SK-N-SH (cell line): ENCODE measurements at regions not wholly inside any gene's neighbourhood (a gene's known extent, or its start where the extent isn't known, plus 50 kb on each side); places are given as distances from the start of the nearest gene placed in this dataset.

Source experiments
- CTCF ChIA-PET: fragments of 300-600, 350-600 bp; formaldehyde crosslinking; extraction: SDS; loops from one replicate; lab custom pipeline; 2021; lab: Yijun Ruan, JAX
- POLR2A ChIA-PET: fragments of 350-600 bp; sonication (Branson Sonifier 250); formaldehyde crosslinking; extraction: SDS; loops from one replicate; lab custom pipeline; 2020; ENCODE audit warnings: antibody characterized with exemption, inconsistent platforms; lab: Yijun Ruan, JAX
- DNase-seq: peaks from one replicate; pipeline ENCODE4 v3.0.0; 2012
- H2AFZ ChIP-seq: fragments of 200-600 bp; sonication (generic); 2 replicates; pipeline ENCODE4 v1.8.1; 2016; ENCODE audit warnings: antibody characterized with exemption, mild to moderate bottlenecking, low read depth
- H3F3A ChIP-seq: fragments of 200-600 bp; sonication (generic); replicated peaks from 2 replicates; pipeline ENCODE3; 2016; ENCODE audit warnings: antibody characterized with exemption, mild to moderate bottlenecking; ENCODE audit not compliant: insufficient read depth
- H3K27ac ChIP-seq, 2 experiments: fragments of 200-500 bp in 1 of 2; fragments of 200-600 bp in 1 of 2; sonication (Bioruptor generic) in 1 of 2; sonication (generic), shearing (Covaris generic) in 1 of 2; 2 replicates each; pipeline versions ENCODE4 v1.5.1 to v1.6.1; 2014 to 2016; ENCODE audit warnings: low read depth in 2 of 2, inconsistent platforms in 1 of 2, low read length in 1 of 2, mild to moderate bottlenecking in 1 of 2, mixed read lengths in 1 of 2
- H3K27me3 ChIP-seq: fragments of 200-600 bp; sonication (generic), shearing (Covaris generic); 2 replicates; pipeline ENCODE4 v1.6.1; 2016; ENCODE audit warnings: mixed run types; ENCODE audit not compliant: insufficient read depth
- H3K36me3 ChIP-seq, 2 experiments: fragments of 200-500 bp in 1 of 2; fragments of 200-600 bp in 1 of 2; sonication (Bioruptor generic) in 1 of 2; sonication (generic) in 1 of 2; replicated peaks in 1 of 2; 2 replicates each; pipeline versions ENCODE3 to v1.5.1; 2014 to 2016; ENCODE audit warnings: low read length in 1 of 2, mild to moderate bottlenecking in 1 of 2; ENCODE audit not compliant: insufficient read depth in 2 of 2, control insufficient read depth in 1 of 2
- H3K4me1 ChIP-seq, 2 experiments: fragments of 200-500 bp in 1 of 2; fragments of 200-600 bp in 1 of 2; sonication (Bioruptor generic) in 1 of 2; sonication (generic), shearing (Covaris generic) in 1 of 2; 2 replicates each; pipeline versions ENCODE4 v1.5.1 to v1.6.1; 2014 to 2016; ENCODE audit warnings: low read depth in 1 of 2, low read length in 1 of 2, mixed run types in 1 of 2; ENCODE audit not compliant: insufficient read depth in 2 of 2, control insufficient read depth in 1 of 2
- H3K4me2 ChIP-seq: fragments of 200-600 bp; sonication (generic), shearing (Covaris generic); 2 replicates; pipeline ENCODE4 v1.6.1; 2017; ENCODE audit warnings: mixed run types
- H3K4me3 ChIP-seq, 2 experiments: fragments of 200-500 bp in 1 of 2; fragments of 200-600 bp in 1 of 2; sonication (Bioruptor generic) in 1 of 2; sonication (generic), shearing (Covaris generic) in 1 of 2; 2 replicates each; pipeline versions ENCODE4 v1.5.1 to v1.8.1; 2014 to 2016; ENCODE audit warnings: low read depth in 2 of 2, inconsistent platforms in 1 of 2, low read length in 1 of 2, mild to moderate bottlenecking in 1 of 2, mixed read lengths in 1 of 2, moderate library complexity in 1 of 2
- H3K79me2 ChIP-seq: fragments of 200-600 bp; sonication (generic); 2 replicates; pipeline ENCODE4 v1.8.1; 2017; ENCODE audit warnings: mild to moderate bottlenecking; ENCODE audit not compliant: insufficient read depth
- H3K9ac ChIP-seq: fragments of 200-600 bp; sonication (generic); 2 replicates; pipeline ENCODE4 v1.6.1; 2017; ENCODE audit warnings: mixed run types
- H3K9me2 ChIP-seq: fragments of 200-600 bp; sonication (generic); 2 replicates; pipeline ENCODE4 v1.6.1; 2017; ENCODE audit warnings: mixed run types
- H3K9me3 ChIP-seq: fragments of 200-600 bp; sonication (generic); 2 replicates; pipeline ENCODE4 v1.6.1; 2017; ENCODE audit warnings: mixed run types, mild to moderate bottlenecking, moderate library complexity
- H4K20me1 ChIP-seq: fragments of 200-600 bp; sonication (generic); 2 replicates; pipeline ENCODE4 v1.6.1; 2017; ENCODE audit warnings: mild to moderate bottlenecking, mixed run types; ENCODE audit not compliant: insufficient read depth
- CHD2 ChIP-seq: fragments of 150-350 bp; IDR thresholded peaks from 2 replicates; pipeline ENCODE4 v1.6.1; 2018; ENCODE audit warnings: low read length; ENCODE audit not compliant: partially characterized antibody
- FOSL2 ChIP-seq: IDR thresholded peaks from 2 replicates; pipeline ENCODE4 v1.4.0; 2012; ENCODE audit warnings: low read depth, mild to moderate bottlenecking, moderate library complexity, borderline replicate concordance
- FOXJ3 ChIP-seq: sonication (generic); formaldehyde crosslinking; IDR thresholded peaks from 2 replicates; pipeline ENCODE4 v1.5.1; 2020; ENCODE audit warnings: mild to moderate bottlenecking, missing genetic modification reagents
- GATA2 ChIP-seq: sonication (generic); formaldehyde crosslinking; IDR thresholded peaks from 2 replicates; pipeline ENCODE4 v1.5.0; 2020; ENCODE audit warnings: mild to moderate bottlenecking, missing genetic modification reagents
- MXI1 ChIP-seq: IDR thresholded peaks from 2 replicates; pipeline ENCODE4 v1.6.1; 2012; ENCODE audit warnings: mild to moderate bottlenecking, low read depth, low read length, improper control_type of control experiment
- NRF1 ChIP-seq: IDR thresholded peaks from 2 replicates; pipeline ENCODE4 v1.6.1; 2012; ENCODE audit warnings: low read depth, mild to moderate bottlenecking, low read length
- SIN3A ChIP-seq: IDR thresholded peaks from 2 replicates; pipeline ENCODE4 v1.6.1; 2012; ENCODE audit warnings: low read depth, mild to moderate bottlenecking, low read length, moderate library complexity, borderline replicate concordance
- WGBS: methylation state at CpG from one replicate; pipeline ENCODE4 v1.1.6; 2017; ENCODE audit warnings: low lambda C conversion rate; 5-methylcytosine and 5-hydroxymethylcytosine counted together
- TF ChIP-seq, protein P1 (sequence below): IDR thresholded peaks from 2 replicates; pipeline ENCODE4 v1.4.0; 2012; ENCODE audit warnings: low read depth
- TF ChIP-seq, protein P2 (sequence below): fragments of 200-600 bp; sonication (generic); IDR thresholded peaks from 2 replicates; pipeline ENCODE4 v1.6.1; 2017; ENCODE audit warnings: antibody characterized with exemption, mild to moderate bottlenecking, moderate library complexity

DNA sequence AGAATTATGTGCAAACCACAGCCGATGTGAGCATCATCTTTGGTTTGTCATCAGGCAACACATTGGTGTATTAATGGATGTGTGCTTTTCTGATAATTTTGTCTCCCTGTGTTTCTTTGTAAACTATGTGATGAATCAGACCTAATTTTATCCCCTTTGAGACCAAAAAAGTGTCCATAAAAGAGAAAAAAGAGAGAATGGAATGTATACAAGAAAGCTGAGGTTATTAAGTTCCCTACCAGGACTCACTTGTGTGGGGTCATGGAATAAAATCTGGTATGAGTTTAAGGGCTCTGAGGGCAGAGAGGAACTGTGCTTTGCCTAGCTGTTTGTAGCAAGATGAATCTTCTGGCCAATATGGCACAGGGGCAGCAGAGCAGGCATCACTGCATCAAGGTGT, 239.5 kb upstream of the HAND2 start:
- peak overlapping the region in 1 of 2 experiments; percentile 53; a peak in 2 of 4 replicates for H3K27ac ChIP-seq
- H3K27me3 ChIP-seq: no peaks in the 10 kb centered on the region
- no peaks in the 10 kb centered on the region for H3F3A ChIP-seq
- no peaks in the 10 kb centered on the region for H4K20me1 ChIP-seq
- WGBS: 75% methylated on average over 1 of the region's 1 CpG
- ChIA-PET POLR2A (no interaction called here), CTCF (no interaction called here)
- H3K4me2 ChIP-seq: no peak overlapping the region
- no peak overlapping the region for H2AFZ ChIP-seq
- no peaks in the 10 kb centered on the region for H3K9me2 ChIP-seq
- H3K9me3 ChIP-seq: no peaks in the 10 kb centered on the region
- peaks cover 0 to 23% of the 10 kb centered on the region in 2 experiments; a peak in 2 of 4 replicates for H3K4me1 ChIP-seq
- H3K79me2 ChIP-seq: no peaks in the 10 kb centered on the region
- no peaks in the 10 kb centered on the region for H3K36me3 ChIP-seq
- no peak overlapping the region for H3K9ac ChIP-seq
- no peak for DNase-seq
- no peak overlapping the region; a peak in 1 of 4 replicates for H3K4me3 ChIP-seq
- TF ChIP-seq FOXJ3 (no peak), GATA2 (CRISPR knock-in tag) (no peak)
- TF ChIP-seq, protein P1, sequence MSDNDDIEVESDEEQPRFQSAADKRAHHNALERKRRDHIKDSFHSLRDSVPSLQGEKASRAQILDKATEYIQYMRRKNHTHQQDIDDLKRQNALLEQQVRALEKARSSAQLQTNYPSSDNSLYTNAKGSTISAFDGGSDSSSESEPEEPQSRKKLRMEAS: no peak

DNA sequence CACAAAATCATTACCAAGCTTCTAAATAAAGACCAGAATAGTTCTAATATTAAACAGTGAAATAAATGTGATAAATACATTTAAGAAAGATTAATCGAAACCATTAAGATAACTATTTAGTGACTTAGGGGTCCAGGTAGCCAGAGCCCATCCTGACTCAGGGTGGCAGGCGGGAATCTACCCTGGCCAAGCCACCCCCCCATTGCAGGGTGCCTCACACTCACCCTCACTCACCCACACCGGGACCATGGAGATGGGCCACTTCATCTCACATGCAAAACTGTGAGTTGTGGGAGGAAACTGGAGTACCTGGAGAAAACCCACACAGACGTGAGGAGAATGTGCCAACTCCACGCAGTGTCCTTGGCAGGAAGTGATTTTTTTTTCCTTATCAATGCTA, 237.6 kb upstream of the HAND2 start:
- H2AFZ ChIP-seq: no peak overlapping the region
- no peak overlapping the region for H3K4me3 ChIP-seq
- H3K27me3 ChIP-seq: no peaks in the 10 kb centered on the region
- DNase-seq: no peak
- peaks cover 0 to 37% of the 10 kb centered on the region in 2 experiments; a peak in 2 of 4 replicates for H3K4me1 ChIP-seq
- no peaks in the 10 kb centered on the region for H4K20me1 ChIP-seq
- no peak overlapping the region for H3K9ac ChIP-seq
- H3K27ac ChIP-seq: peak overlapping the region in 1 of 2 experiments; percentile 100; a peak in 2 of 4 replicates
- H3K79me2 ChIP-seq: no peaks in the 10 kb centered on the region
- ChIA-PET POLR2A (interaction anchor here (1.0 to 2.4 kb wide), 2 partner anchors 162 to 250 kb away, joined by 3 to 29 read pairs; no protein-coding TSS in a partner anchor), CTCF (interaction anchor here (2.6 to 2.7 kb wide), 2 partner anchors 162 to 222 kb away, joined by 13 to 14 read pairs; no protein-coding TSS in a partner anchor)
- 88% methylated on average over 5 of the region's 5 CpGs for WGBS
- no peaks in the 10 kb centered on the region for H3F3A ChIP-seq
- H3K36me3 ChIP-seq: no peaks in the 10 kb centered on the region
- no peaks in the 10 kb centered on the region for H3K9me2 ChIP-seq
- TF ChIP-seq GATA2 (CRISPR knock-in tag) (no peak), CHD2 (no peak), SIN3A (no peak), FOSL2 (no peak), MXI1 (no peak), NRF1 (no peak)
- TF ChIP-seq, protein P2, sequence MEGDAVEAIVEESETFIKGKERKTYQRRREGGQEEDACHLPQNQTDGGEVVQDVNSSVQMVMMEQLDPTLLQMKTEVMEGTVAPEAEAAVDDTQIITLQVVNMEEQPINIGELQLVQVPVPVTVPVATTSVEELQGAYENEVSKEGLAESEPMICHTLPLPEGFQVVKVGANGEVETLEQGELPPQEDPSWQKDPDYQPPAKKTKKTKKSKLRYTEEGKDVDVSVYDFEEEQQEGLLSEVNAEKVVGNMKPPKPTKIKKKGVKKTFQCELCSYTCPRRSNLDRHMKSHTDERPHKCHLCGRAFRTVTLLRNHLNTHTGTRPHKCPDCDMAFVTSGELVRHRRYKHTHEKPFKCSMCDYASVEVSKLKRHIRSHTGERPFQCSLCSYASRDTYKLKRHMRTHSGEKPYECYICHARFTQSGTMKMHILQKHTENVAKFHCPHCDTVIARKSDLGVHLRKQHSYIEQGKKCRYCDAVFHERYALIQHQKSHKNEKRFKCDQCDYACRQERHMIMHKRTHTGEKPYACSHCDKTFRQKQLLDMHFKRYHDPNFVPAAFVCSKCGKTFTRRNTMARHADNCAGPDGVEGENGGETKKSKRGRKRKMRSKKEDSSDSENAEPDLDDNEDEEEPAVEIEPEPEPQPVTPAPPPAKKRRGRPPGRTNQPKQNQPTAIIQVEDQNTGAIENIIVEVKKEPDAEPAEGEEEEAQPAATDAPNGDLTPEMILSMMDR: no peak
- TF ChIP-seq, protein P1: no peak
- no peaks in the 10 kb centered on the region for H3K9me3 ChIP-seq
- H3K4me2 ChIP-seq: no peak overlapping the region
